Activated CD4-positive, alpha-beta T cell treated with anti-CD3 and anti-CD28 coated beads, Interleukin-2, Interleukin-4, amounts not matched to agents 100 ng/mL and 50 ng/mL, durations not matched to agents 16 hours and 8 hours (primary cell): ENCODE measurements at regions not wholly inside any gene's neighbourhood (a gene's known extent, or its start where the extent isn't known, plus 50 kb on each side); places are given as distances from the start of the nearest gene placed in this dataset.

Source experiments
- DNase-seq: peaks from one replicate; pipeline ENCODE4 v3.0.0-alpha.2; 2020; ENCODE audit warnings: low spot score

DNA sequence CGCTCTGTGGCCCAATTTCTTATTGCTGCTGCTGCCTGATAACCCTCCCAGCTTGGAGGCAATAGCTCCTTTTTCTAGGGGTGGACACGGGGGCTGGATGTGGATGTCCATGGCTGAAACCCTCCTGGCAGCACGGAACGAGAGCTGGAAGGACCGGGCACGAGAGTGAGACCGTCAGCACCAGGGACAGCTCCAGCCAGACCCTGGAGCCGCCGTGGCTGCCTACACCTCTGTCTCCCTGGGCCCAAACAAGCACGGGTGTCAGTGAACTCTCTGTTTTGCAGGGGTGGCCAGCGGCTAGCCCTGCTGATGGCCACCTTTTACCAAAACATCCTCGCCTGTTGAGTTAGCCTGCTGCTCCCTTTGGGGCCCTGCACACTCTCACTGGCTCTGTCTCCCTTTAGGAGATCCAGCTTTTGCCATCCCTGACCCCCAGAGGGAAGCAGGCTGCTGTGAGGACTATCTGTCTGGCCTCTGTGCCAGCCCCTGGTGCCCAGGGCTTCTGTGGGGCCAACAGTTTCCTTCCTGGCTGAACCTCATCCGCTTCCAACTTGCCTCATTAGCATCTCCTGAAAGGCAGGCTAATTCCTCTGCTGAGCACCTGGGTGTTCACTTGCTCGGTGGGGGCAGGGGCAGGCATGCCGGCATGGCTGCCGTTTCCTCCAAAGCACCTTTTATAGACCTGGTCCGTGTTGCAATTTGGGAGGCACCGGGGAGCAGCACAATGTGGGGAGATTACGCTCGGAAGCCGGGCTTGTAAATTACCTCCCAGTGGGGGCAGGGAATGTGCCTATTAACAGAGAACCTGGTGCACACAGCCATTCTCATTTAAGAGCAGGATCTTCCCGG, 118.1 kb downstream of the ENGASE start:
- peak; percentile 5 for DNase-seq

DNA sequence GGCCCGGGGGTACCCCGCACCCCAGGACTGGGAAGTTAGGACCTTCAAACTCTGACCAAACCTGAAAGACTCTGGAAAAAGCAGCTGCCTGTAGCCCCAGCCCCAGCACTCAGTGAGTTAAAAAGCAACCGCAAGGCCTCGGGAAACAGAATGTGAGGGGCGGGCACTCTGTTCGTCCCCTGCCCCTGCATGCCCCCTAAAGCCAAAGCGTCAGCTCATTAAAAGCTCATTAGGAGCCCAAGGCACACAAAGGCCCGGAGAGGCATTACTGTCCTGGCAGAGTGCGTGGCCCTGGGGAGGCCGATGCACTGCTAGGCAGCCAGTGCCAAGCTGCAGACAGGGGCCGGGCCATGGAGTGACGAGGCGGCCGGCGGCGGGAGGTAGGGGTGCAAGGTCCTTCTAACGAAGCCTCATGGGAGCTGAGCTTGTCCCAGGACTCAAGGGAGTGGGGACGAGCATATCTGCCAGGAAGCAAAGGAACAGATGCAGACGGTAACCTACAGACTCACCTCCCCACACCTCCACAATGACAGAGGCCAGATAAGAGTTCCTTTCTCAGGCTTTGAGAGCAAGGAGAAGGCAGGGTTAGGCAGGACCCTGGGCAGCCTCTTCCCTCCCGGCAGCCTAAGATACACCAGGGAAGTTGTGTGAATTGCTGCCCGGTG, 116.8 kb downstream of the ENGASE start:
- DNase-seq, result no peak

DNA sequence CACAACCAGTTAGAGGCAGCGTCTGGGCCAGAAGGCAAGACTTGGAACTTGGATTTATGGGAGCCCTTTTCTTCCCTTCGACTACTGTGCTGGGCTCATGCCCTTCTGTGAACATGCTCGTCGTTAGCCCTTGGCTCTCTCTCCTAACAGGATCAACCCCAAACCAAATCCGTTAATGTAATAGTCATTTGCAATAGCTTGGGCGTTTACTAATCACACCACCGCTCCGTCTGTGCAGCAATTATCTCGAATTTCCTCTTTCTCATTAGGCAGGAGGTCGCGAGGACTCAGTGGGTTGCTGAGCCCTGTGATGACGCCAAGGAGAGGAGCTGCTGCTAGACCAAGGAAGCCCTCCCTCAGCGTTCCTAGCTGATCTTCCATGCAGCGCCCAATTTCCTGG, 114.7 kb downstream of the ENGASE start:
- no peak for DNase-seq

GRCh38 chr17:79188685-79189084, 114.1 kb downstream of the ENGASE start:
- no peak for DNase-seq

DNA sequence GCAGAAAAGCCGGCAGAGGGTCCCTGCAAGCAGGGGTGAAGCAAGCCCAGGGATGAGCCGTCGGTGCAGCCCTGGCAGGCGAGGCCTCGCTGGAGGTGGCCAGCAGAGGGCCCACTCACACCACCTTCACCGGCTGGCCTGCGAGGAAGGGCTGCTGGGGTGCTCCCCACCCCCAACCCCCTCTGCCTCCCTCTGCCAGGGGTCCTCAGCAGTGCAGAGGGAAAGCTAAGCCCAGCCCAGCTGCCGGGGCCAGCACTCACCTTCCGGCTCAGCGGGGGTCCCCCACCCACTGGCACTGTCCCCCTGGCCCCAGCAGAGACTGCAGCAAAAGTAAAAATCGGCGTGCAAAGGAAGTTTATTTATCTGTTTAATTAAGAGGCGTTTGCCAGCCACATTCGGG, 113.4 kb downstream of the ENGASE start:
- DNase-seq, result peak; percentile 13

DNA sequence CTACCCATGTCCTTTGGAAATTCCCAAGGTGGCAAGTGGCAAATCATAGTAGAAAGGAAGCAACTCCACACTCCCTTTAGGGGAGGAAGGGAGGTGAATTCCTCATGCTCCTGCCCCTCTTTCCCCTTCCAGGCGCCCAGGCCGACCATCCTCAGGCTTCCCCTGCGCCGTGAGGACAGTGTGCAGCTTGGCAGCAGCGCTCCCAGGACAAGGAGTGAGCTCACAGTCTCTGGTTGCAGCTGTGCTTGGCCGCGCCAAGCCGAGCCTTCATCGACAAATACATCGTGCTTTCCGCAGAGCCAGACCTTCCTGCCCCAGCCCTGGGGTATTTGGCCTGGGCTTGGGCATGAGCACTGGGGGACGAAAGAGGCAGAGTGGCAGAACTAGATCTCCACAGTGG, 112.6 kb downstream of the ENGASE start:
- DNase-seq, result no peak

GRCh38 chr17:79186406-79186805, 111.8 kb downstream of the ENGASE start:
- no peak for DNase-seq

- no peak for DNase-seq
Observed at GRCh38 chr17:79185671-79186070, 111.0 kb downstream of the ENGASE start.

DNA sequence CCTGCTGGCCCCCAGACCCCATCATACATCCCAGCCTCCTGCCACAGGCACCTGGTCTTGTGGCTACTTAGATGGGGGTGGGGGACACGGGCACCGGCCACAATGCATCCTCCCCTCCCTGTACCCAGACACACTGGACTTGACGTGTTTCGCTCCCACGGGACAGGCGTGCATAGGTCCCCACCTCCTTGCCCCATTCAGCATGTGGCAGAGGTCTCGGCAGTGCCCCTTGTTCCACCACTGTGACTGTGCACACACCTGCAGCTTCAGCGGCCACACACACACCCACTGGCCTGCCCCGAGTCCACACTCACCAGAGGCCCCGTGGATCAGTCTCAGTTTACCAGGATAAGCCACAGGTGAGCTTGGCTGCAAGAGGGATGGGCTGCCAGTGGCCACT, 109.6 kb downstream of the ENGASE start:
- DNase-seq, result no peak

- DNase-seq, result no peak
Observed at GRCh38 chr17:79183293-79184158, 108.9 kb downstream of the ENGASE start.

DNA sequence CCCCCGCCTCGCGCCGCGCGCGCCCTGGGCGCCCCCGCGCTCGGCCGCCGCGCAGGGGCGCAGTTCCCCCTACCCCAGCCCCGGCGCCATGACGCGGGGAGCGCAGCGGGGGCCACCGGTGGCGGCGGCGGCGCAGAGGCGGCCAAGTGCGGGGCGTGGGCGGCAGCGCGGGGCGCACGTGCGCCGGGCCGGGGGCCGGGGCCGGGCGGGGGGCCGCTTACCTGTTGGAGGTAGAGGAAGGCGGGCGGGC, 108.3 kb downstream of the ENGASE start:
- no peak for DNase-seq

- DNase-seq, result no peak
Observed at GRCh38 chr17:79182176-79183042, 107.8 kb downstream of the ENGASE start.

GRCh38 chr17:79180358-79181005, 105.9 kb downstream of the ENGASE start:
- DNase-seq, result no peak

DNA sequence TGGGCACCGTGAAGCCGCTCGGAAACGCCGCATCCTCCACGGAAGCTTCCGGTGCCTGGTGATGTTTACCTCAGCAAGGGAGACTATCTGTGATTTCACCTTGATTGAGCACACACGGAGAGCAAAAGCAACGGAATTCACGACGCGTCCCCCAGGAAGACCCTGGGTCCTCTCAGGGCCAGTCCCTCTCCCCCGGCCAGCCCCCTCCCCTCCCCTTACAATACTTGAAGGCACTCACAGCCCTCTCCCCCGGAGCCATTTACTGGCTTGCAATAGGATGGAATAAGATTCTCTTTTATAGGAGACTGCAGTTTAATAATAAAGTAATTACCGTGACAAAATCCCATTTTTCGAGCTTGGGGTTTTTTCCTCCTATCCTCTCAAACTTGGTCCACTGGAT, 104.7 kb downstream of the ENGASE start:
- DNase-seq, result no peak

DNA sequence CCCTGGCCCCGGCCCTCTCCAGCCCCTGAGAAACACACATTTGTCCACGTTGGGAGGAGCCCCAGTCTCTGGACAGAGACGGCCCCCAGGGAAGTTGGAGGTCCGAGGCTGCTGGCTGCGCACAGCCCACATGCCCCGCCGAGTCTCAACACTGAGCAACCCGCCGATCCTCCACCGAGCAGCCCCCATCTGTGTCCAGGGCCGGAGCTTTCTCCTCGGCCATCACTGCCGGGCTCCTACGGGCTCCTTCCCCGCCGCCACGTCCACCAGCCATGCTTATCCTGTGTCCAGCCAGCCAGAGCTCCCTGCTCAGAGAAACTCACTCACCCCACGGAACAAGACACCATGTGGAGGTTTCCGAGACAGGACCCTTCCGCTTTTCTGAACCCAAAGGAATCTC, 103.3 kb downstream of the ENGASE start:
- no peak for DNase-seq

DNA sequence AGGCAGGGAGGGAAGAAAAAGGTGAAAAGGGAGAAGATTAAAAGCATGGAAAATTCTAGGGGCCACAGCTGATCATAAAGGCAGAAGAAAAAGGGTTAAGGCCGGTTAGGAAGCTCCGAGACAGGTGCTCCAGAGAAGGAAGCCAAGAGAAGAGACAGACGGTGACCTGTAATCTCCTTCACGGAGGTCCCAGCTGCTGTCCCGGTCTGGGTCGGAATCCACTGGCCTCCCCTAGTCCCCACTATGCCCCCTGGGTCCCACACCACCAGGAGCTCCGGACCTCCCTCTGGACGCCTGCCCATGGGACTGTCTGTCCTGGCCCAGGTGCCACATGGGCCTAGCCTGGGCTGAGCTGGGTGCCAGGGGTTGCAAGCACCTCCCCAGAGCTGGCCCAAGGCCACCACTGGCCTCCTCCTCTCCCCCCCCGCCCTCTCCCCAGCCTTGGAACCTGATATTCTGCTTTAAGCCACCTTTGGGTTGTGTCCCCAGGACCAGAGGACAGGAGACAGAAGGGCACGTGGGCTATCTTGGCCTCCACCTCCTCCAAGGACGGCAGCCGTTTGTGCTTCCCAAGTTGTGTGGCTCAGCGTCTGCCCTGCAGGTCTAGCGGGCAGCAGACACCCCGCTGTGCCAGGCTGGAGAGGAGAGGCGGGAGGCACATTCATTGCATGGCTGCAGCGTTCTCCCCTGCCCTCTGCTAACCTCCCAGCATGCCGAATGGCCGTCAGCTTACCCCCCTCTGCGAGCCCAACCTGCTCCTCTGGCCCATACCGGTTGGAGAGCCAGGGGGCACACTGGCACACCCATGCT, 102.4 kb downstream of the ENGASE start:
- DNase-seq, result no peak

GRCh38 chr17:79174905-79175856, 100.6 kb downstream of the ENGASE start:
- DNase-seq, result no peak

DNA sequence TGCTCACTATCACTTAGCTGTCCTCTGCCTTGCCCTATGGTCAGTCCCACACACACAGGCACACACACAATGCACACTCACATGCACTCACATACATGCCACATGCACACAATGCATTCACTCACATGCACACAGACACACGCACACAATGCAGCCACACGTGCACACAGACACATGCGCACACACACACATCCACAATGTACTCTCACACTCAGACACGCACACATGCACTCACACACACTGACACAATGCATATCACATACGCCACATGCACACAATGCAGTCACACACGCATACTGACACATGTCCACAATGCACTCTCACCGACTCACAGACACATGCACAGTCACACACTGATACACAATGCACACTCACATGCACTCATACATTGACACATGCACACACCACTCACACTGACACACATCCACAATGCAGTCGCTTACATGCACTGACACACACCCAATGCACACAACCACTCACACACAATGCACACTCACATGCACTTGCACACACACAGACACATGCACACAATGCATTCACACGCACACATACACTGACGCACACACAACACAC, 99.7 kb downstream of the ENGASE start:
- no peak for DNase-seq

DNA sequence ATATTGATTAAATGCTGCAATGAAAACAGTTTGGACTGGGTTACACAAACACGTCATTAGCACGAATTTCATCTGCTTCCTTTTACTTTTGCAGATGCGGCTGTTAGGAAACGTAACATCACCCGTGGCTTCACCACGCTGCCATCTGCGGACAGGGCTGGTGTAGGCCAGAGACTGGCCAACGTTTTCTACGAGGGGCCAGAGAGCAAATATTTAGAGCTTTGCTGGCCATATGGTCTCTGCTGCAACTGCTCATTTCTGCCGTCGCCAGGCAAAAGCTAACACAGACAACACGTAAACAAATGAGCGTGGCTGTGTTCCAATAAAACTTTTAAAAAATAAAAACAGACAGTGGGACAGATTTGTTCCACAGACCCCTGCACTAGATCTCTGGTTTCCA, 96.6 kb downstream of the ENGASE start:
- no peak for DNase-seq
